GM19035 (cell line): ENCODE measurements at regions not wholly inside any gene's neighbourhood (a gene's known extent, or its start where the extent isn't known, plus 50 kb on each side); places are given as distances from the start of the nearest gene placed in this dataset.

Experiments used
- ATAC-seq: cut with Tn5 transposase; IDR thresholded peaks from one replicate; pipeline ENCODE4 v1.9.1; 2021; ENCODE audit not compliant: unreplicated experiment

- no peak for ATAC-seq
Observed at GRCh38 chr6:66402873-66403272, 695.8 kb upstream of the EYS start.

DNA sequence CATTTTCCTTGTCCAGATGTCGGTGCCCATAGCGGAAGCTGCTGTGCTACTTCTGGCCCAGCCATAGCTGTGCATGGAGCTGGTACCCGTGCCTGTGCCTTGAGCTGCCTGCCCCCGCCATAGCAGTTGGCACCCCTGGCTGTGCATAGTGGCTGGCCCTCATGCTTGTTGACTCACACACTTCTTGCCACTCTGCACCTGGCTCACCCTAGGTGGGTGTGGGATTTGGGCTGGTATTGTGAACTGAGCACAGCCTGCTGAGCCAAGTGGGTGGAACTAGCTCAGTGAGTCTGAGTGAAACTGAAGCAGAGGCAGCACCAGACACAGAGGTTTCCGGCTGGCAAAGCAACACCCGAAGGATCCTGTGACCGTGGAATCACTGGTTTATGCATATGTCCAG lies 689.5 kb upstream of the EYS start:
- ATAC-seq: no peak

- no peak for ATAC-seq
Observed at GRCh38 chr6:66396145-66396544, 689.1 kb upstream of the EYS start.

GRCh38 chr6:66390393-66390792 lies 683.4 kb upstream of the EYS start:
- ATAC-seq: no peak

DNA sequence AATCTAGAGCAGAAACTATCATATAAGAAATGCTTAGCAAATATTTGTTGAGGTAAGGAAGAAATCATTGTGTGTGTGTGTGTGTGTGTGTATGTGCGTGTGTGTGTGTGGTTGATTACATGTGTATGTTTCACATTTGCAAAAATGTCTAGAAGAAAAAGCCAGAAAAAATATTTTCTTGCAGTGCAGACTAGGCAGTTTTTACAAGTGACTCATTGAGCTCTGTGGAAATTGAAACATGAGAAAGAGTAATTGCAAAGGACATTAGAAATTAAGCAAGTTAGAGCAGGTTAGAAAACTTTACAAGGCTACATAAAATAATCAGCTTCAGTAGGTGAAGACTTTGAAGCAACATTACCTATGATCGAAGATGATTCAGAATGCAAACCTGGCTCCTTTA lies 669.0 kb upstream of the EYS start:
- no peak for ATAC-seq

DNA sequence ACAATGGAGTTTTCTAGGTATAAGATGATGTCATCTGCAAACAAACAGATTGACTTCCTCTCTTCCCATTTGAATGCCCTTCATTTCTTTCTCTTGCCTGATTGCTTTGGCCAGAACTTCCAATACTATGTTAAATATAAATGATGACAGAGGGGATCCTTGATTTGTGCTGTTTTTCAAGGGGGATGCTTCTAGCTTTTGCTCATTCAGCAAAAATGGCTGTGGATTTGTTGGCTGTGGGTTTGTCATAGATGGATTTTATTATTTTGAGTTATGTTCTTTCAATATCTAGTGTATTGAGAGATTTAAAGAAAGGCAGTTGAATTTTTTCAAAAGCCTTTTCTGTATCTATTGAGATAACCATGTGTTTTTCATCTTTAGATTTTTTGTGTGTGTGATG lies 662.4 kb upstream of the EYS start:
- no peak for ATAC-seq

DNA sequence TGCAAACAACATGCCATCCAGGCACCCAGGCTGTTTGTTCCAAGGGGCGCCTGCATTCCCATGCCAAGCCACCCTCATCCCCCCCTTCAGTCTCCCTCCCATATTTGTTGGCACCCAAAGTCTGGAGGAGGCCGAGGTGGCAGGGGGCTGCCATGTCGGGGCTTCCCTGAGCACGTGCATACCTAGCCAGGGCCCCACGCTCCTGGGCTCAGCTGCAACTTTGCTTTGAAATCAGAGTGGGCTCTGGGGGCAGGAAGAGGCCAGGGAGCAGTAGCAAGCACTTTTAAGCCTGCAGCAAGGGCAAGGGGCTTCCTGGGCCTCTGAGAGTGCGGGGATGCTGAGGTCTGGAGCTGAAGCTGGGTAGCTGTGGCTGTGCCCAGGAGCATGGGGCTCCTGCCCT lies 655.9 kb upstream of the EYS start:
- ATAC-seq: no peak

- no peak for ATAC-seq
Observed at GRCh38 chr6:66361886-66362285, 654.9 kb upstream of the EYS start.

DNA sequence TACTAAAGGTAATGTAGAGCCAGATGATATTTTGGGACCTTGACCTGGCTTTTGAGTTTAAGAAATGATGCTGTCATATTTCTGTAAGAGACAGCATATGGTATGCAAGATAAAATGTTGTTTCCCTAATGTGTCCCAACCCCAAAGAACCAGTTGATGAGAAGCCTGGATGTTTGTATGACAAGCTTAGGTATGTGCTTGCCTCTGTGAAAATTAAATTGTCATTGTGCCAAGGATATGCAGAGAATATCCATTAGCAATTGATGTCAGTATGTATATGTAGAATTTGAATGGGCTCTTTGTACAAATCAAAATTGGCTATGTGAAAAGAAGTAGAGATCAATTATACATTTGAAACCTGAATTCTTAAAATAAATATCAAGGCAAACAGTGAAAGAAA lies 650.8 kb upstream of the EYS start:
- no peak for ATAC-seq

GRCh38 chr6:66355471-66355870 lies 648.4 kb upstream of the EYS start:
- no peak for ATAC-seq

DNA sequence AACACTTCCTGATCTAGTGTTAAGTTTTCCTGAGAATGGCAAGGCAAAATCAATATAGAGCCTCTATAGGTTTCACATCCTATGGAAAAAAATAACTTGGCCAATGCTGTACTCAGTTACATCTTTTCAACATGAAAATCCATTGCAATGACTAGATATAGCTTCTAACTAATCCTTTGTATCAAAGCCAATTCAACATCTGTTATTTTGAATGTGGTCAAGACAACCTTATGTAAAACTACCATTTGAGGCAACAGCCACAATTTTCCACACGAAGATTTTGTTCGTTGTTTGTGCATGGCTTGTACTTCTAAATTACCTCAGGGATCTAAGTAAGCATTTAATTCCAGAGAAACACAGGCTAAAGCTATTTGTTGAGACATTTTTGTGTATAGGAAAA lies 637.8 kb upstream of the EYS start:
- no peak for ATAC-seq

- ATAC-seq: no peak
Observed at GRCh38 chr6:66340736-66341135, 633.7 kb upstream of the EYS start.

DNA sequence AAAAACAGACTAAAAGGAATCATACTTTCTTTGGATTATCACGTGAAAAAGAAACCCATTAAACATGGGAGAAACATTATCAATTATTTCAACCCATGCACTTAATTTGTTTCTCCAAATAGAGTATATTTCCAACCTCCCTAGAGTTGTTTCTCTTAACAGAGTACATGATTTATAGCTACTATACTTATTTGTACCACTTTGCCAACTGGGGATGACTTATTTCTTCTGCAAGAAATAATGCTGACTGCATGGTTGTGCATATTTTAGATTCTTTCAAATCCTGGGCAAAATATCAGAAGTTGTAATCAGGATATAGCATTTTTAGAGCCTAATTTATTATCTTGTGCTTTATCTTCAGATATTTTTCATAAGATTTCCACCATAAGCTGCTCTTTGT lies 629.1 kb upstream of the EYS start:
- no peak for ATAC-seq

DNA sequence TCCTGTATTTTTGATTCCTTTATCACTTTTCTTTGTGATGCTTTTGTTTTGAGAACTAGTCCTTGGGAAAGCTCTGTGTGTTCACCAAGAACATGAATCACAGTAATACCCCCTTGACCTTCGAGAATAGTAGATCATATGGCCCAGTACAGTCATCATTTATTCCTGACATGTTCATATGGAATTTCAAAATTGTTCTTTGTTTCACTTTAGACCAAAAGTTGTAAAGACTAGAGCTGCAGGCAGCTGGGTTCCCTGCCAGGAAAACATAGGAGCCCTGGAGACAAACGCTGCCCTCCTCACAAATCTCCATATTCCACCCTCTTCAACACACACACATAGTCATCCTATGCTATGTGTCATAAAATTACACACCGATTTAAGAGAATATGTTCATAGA lies 621.2 kb upstream of the EYS start:
- ATAC-seq: no peak

GRCh38 chr6:66326228-66326627 lies 619.2 kb upstream of the EYS start:
- no peak for ATAC-seq

GRCh38 chr6:66321017-66321416 lies 614.0 kb upstream of the EYS start:
- no peak for ATAC-seq

DNA sequence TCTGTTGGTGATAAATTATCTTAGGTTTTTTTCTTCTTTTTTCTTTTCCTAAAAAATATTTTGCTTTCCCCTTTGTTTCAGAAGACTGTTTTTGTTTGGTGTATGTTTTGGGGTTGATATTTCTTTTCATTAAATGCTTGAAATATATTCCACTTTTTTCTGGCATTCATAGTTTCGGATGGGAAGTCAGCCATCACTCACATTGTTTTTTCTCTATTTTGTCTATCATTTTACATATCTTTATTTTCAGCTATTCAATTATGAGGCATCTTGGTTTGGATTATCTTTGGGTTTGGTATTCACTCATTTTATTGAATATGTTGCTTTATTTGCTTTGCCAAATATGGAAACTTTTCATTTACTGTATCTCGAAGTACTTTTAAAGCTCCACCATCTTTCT lies 600.5 kb upstream of the EYS start:
- no peak for ATAC-seq

DNA sequence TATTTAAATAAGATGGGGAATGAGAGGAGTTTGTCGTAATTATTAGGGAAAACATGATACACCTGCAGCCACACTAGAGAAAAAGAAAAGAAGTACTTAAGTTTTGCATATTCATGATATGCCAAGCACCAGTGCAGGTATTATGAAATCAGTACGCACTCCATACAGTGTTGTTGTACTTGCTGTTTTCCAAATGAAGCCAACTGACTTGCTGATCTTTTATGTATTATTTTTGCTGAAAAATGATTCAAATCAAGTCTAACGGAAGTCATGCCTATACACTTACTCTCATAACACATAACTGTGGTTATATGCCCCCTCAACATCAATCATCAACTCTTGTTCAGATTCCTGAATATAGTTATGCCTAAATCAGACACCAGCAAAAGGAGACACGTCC lies 584.9 kb upstream of the EYS start:
- ATAC-seq: no peak

DNA sequence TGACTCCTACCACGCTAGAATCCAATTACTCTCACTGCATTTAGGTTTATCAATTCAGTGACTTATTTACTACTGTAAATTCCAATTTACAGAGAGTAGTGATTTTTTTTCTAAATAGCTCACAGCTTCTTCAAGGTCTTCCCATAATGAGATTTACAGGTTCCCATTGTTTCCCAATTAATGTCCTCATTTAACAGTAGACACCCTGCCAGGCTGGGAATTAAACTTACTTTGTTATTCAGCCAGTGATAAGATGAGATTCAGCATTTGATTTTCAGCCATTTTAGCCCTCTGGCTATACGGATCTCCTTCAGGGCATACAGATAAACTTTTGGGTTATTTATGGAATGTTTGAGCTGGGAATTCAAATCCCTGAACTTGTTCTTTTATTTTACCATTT lies 582.9 kb upstream of the EYS start:
- no peak for ATAC-seq

DNA sequence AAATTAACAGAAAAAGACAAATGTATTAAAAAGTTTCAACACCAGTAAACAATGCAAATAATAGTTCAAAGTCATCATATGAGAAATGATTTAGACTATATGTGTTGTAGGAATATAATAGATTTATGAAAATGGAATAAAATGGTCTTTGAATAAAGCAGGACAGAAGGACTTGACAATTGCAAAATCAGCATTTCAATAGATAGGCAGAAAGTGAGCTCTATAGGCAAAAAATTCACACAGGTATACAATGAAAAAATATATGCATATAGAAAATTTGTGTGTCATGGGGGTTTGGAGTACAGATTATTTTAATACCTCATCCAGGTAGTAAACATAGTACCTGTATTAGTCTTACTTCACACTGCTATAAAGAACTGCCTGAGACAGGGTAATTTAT lies 571.1 kb upstream of the EYS start:
- no peak for ATAC-seq

DNA sequence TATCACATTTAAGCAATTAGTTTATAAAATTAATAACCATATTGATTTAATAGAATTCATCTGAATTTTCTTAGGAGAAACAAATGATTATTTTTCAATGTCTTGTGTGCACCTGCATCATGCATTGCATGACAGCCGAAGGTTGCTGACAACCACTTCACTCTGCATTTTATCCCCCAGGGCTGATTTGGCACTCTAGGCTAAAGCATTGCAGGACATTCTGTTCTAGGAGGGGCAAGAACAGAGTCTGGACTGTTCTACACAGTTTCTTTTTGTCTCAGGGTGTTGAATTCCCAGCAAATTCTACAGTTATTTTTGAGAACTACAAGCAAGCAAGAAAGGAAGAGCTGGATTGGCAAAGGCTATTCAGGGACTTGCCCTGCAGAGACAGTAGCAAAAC lies 570.4 kb upstream of the EYS start:
- ATAC-seq: no peak

GRCh38 chr6:66265737-66266136 lies 558.7 kb upstream of the EYS start:
- ATAC-seq: no peak

DNA sequence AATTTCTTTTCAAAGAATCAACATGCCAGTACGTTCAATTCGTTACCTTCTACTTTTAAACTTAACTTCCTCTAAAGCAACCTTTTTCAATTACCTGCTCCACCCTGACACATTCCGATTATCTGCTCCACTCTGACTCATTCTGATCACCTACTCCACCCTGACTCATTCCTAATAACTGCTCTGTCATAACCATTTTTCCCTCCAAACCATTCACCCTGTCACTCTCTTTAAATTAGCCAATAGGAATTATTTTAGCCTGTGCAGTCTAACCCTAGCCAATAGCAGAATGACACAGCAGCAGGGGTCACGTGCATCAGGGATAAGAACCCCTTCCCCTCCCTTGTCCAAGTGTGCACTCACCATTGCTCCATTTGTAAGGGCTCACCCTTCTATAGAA lies 557.4 kb upstream of the EYS start:
- no peak for ATAC-seq
